ENCODE measurements at regions not wholly inside any gene's neighbourhood (a gene's known extent, or its start where the extent isn't known, plus 50 kb on each side); places are given as distances from the start of the nearest gene placed in this dataset.
"Not testable (repeated sequence)": the region's sequence is repeated elsewhere in the genome, so short reads cannot be mapped to it uniquely, and the experiment has no call there.

DNA sequence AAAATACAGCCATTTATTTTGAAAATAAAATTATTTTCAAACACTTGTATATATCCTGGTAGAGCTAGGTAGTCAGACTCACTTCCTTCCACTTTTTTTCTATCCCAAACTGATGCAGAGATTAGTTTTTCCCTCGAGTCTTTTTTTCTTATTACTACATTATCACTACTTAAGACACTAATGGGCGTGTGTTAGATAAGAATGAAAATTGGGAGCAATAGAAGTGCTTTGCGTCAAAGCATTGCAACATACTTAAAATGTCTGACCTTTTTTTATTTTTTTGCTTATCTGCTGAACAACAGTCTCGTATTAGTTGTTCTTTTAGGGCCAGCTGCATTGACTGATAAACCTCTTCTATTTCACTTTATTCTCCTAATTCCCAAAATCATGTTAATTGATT is 1278.7 kb downstream of the CDH12 start:
- Mint-ChIP-seq H3K9me3 (peaks cover 5% of the 10 kb centered on the region), H3K27ac (no peak overlapping the region), H3K4me3 (no peak overlapping the region), H3K4me1 (peaks cover 5% of the 10 kb centered on the region), H3K27me3 (ENCODE audit: low read depth, poor library complexity) (no peaks in the 10 kb centered on the region), H3K36me3 (ENCODE audit: low read depth) (peaks cover 6% of the 10 kb centered on the region)
- TF ChIP-seq, protein P1, sequence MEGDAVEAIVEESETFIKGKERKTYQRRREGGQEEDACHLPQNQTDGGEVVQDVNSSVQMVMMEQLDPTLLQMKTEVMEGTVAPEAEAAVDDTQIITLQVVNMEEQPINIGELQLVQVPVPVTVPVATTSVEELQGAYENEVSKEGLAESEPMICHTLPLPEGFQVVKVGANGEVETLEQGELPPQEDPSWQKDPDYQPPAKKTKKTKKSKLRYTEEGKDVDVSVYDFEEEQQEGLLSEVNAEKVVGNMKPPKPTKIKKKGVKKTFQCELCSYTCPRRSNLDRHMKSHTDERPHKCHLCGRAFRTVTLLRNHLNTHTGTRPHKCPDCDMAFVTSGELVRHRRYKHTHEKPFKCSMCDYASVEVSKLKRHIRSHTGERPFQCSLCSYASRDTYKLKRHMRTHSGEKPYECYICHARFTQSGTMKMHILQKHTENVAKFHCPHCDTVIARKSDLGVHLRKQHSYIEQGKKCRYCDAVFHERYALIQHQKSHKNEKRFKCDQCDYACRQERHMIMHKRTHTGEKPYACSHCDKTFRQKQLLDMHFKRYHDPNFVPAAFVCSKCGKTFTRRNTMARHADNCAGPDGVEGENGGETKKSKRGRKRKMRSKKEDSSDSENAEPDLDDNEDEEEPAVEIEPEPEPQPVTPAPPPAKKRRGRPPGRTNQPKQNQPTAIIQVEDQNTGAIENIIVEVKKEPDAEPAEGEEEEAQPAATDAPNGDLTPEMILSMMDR (IDR thresholded peaks at IDR 0.05): no peak
- DNase-seq: no peak

DNA sequence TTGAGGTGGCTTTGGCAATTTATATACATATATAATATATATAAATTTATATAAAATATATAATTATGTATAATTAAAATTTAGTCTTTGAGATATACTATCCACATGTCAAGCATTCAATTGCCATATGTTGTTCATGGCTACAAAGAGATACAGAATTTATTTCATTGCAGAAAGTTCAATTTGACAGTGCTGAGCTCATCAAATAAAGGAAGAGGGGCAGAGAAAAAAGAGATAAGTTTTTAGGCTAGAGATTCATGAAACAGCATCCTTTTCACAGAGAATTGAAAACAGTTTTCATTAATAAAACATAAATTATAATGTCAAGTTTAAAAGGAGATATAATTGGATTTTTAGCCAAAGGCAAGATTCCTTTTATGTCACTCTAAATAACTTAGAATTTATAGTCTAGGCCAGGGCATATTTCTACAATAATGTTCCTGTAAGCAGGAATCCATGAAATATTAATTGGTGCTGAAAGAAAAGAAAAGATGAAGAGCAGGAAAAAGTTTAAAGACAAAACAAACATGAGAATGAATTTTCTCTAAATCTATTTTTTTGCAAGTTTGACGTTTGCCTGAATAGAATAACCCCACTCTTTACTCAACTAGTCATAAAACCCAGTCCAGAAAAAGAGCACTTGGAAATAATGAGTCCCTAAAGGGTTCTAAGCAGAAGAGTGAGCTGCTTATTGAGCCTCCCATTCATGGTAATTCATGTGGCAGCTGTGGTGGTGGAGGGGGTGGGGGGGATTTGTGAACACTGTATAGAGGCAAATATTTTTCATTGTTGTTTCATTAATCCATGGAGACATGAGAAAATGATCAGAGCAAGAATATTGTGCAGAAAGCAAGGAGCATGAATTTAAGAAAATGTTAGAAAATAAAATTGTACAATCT is 1279.5 kb downstream of the CDH12 start:
- Mint-ChIP-seq H3K27ac (no peak overlapping the region), H3K27me3 (ENCODE audit: low read depth, poor library complexity) (no peaks in the 10 kb centered on the region), H3K9me3 (peaks cover 4% of the 10 kb centered on the region), H3K4me1 (peaks cover 5% of the 10 kb centered on the region), H3K4me3 (no peak overlapping the region), H3K36me3 (ENCODE audit: low read depth) (peaks cover 4% of the 10 kb centered on the region)
- DNase-seq: no peak
- TF ChIP-seq, protein P1 (IDR thresholded peaks at IDR 0.05): no peak

DNA sequence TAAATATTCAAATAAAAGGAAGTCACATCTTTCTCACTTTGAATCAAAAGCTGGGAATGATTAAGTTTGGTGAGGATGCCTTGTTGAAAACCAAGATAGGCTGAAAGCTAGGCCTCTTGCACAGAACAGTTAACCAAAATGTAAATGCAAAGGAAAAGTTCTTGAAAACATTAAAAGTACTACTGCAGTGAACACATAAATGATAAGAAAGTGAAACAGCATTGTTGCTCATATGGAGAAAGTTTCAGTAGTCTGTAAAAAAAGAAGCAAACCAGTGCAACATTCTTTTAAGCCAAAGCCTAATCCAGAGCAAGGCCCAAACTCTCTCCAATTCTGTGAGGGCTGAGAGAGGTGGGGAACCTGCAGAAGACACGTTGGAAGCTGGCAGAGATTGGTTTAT is 1281.9 kb downstream of the CDH12 start:
- H3K27ac Mint-ChIP-seq; H3K4me3 Mint-ChIP-seq; DNase-seq; H3K9me3 Mint-ChIP-seq; H3K4me1 Mint-ChIP-seq; H3K27me3 Mint-ChIP-seq (ENCODE audit: low read depth, poor library complexity): not testable (repeated sequence)
- H3K36me3 Mint-ChIP-seq (ENCODE audit: low read depth): peaks cover 13% of the 10 kb centered on the region

- H3K27me3 Mint-ChIP-seq (ENCODE audit: low read depth, poor library complexity); H3K4me1 Mint-ChIP-seq; H3K4me3 Mint-ChIP-seq; H3K27ac Mint-ChIP-seq; H3K9me3 Mint-ChIP-seq; DNase-seq; H3K36me3 Mint-ChIP-seq (ENCODE audit: low read depth): not testable (repeated sequence)
Measured at GRCh38 chr5:21559109-21559508, 1294.0 kb downstream of the CDH12 start.

- not testable (repeated sequence) for H3K9me3 Mint-ChIP-seq; H3K27me3 Mint-ChIP-seq (ENCODE audit: low read depth, poor library complexity); H3K36me3 Mint-ChIP-seq (ENCODE audit: low read depth); H3K4me1 Mint-ChIP-seq; DNase-seq; H3K27ac Mint-ChIP-seq; H3K4me3 Mint-ChIP-seq
Measured at GRCh38 chr5:21552263-21552662, 1300.9 kb downstream of the CDH12 start.

DNA sequence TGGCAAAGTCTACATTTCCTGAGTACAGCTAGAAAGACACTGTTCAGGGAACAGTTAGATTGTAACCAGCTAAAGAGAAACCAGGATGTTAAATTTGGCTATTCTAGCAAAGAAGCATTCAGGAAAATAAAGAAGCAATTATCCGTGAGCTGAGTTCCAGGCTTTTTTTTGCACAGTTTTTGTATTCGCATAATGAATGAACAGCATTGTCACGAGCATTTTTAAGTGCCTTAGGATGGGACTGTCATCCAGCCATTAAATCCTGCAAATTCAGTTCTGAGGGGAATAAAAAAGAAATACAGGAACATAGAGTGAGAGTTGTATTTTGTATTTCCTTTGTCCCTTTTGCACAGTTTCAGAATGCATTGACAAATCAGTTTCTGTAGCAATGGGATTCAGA is 1302.2 kb downstream of the CDH12 start:
- DNase-seq; H3K4me1 Mint-ChIP-seq; H3K9me3 Mint-ChIP-seq; H3K4me3 Mint-ChIP-seq; H3K36me3 Mint-ChIP-seq (ENCODE audit: low read depth); H3K27ac Mint-ChIP-seq; H3K27me3 Mint-ChIP-seq (ENCODE audit: low read depth, poor library complexity): not testable (repeated sequence)

DNA sequence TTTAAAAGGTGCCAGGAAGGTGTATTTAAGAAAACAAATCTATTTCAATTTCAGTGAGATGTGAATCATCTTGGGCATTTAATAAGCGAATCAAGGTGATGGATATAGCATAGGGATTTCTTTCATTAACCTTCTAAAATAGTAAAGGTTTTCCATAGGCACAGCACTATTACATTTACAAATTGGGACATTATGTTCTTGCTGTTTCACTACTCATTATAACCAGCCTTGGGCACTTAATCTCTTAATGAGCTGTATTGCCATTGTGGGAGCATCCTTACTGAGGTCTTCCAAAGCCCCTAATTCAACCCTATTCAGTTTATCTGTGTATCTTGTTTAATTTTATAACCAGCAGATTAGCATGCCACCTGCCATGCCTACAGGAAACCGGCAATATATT is 1305.5 kb downstream of the CDH12 start:
- not testable (repeated sequence) for H3K36me3 Mint-ChIP-seq (ENCODE audit: low read depth); H3K4me3 Mint-ChIP-seq; H3K9me3 Mint-ChIP-seq

DNA sequence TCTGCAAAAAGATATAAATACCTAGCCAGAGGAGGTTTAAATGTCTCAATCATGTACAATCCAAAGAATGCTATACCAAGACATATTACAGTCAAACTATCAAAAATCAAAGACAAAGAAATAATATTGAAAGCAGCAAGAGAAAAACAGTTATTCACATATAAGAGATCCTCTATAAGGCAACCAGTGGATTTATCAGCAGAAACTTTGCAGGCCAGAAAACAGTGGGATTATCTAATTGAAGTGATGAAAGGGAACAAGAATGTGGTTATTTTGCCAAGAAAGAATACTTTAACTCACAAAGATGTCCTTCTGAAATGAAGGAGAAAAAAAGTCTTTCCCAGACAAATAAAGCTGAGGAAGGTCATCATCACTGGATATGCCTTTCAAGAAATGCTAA is 1318.0 kb downstream of the CDH12 start:
- DNase-seq; H3K4me1 Mint-ChIP-seq; H3K27me3 Mint-ChIP-seq (ENCODE audit: low read depth, poor library complexity); H3K36me3 Mint-ChIP-seq (ENCODE audit: low read depth); H3K27ac Mint-ChIP-seq; H3K9me3 Mint-ChIP-seq; H3K4me3 Mint-ChIP-seq: not testable (repeated sequence)

More for the DNA sequence above, 1305.5 kb downstream of the CDH12 start:
- H3K4me1 Mint-ChIP-seq; H3K27me3 Mint-ChIP-seq (ENCODE audit: low read depth, poor library complexity); H3K27ac Mint-ChIP-seq; DNase-seq: not testable (repeated sequence)

DNA sequence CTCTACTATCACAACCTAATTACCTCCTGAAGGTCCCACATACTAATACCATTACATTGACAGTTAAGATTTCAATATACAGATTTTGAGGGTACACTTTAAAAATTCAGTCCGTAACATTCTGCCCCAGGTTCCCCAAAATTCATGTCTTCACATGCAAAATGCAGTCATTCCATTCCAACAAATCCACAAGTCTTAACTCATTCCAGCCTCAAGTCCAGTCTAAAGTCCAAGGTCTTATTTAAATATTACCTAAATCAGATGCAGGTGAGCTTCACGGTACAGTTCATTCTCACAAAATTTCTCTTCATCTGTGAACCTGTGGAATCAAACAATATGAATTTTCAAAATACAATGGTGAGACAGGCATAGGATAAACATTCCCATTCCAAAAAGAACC is 1332.0 kb downstream of the CDH12 start:
- not testable (repeated sequence) for H3K4me3 Mint-ChIP-seq; H3K9me3 Mint-ChIP-seq; H3K27ac Mint-ChIP-seq; H3K27me3 Mint-ChIP-seq (ENCODE audit: low read depth, poor library complexity); DNase-seq; H3K4me1 Mint-ChIP-seq; H3K36me3 Mint-ChIP-seq (ENCODE audit: low read depth)

GRCh38 chr5:21496926-21497325 is 1356.2 kb downstream of the CDH12 start:
- not testable (repeated sequence) for H3K27me3 Mint-ChIP-seq (ENCODE audit: low read depth, poor library complexity); H3K9me3 Mint-ChIP-seq; H3K4me1 Mint-ChIP-seq; H3K4me3 Mint-ChIP-seq; DNase-seq; H3K27ac Mint-ChIP-seq
- H3K36me3 Mint-ChIP-seq (ENCODE audit: low read depth): peaks cover 26% of the 10 kb centered on the region

- not testable (repeated sequence) for H3K9me3 Mint-ChIP-seq; H3K4me1 Mint-ChIP-seq; H3K27me3 Mint-ChIP-seq (ENCODE audit: low read depth, poor library complexity); H3K4me3 Mint-ChIP-seq; DNase-seq
- peaks cover 22% of the 10 kb centered on the region for H3K36me3 Mint-ChIP-seq (ENCODE audit: low read depth)
- H3K27ac Mint-ChIP-seq: peak overlapping the region; percentile 44
Measured at GRCh38 chr5:21496056-21496455, 1357.1 kb downstream of the CDH12 start.

GRCh38 chr5:21495235-21495634 is 1357.9 kb downstream of the CDH12 start:
- not testable (repeated sequence) for H3K4me1 Mint-ChIP-seq; H3K9me3 Mint-ChIP-seq; H3K27me3 Mint-ChIP-seq (ENCODE audit: low read depth, poor library complexity); DNase-seq; H3K4me3 Mint-ChIP-seq
- Mint-ChIP-seq H3K27ac (peak overlapping the region; percentile 32), H3K36me3 (ENCODE audit: low read depth) (peaks cover 22% of the 10 kb centered on the region)

DNA sequence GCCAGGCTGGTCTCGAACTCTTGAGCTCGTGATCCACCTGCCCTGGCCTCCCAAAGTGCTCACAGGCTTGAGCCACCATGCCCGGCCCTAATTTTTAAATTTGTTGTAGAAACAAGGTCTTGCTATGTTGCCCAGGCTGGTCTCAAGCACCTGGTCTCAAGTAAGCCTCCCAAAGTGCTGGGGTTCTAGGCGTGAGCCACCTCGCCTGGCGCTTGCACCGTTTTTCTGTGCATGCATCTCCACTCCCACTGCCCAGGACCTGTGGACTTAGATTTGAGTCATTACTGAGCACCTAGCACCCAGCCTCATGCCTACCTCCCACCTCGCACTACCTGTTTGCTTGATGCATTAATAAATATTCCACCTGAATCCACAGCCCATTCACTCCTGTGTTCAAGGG is 1359.1 kb downstream of the CDH12 start:
- H3K9me3 Mint-ChIP-seq, H3K4me3 Mint-ChIP-seq: not testable (repeated sequence)

More for the DNA sequence above, 1359.1 kb downstream of the CDH12 start:
- peaks cover 22% of the 10 kb centered on the region for H3K36me3 Mint-ChIP-seq (ENCODE audit: low read depth)
- not testable (repeated sequence) for H3K4me1 Mint-ChIP-seq; H3K27me3 Mint-ChIP-seq (ENCODE audit: low read depth, poor library complexity); DNase-seq; H3K27ac Mint-ChIP-seq
